CD14-positive monocyte (primary cell): ENCODE measurements at regions not wholly inside any gene's neighbourhood (a gene's known extent, or its start where the extent isn't known, plus 50 kb on each side); places are given as distances from the start of the nearest gene placed in this dataset.

Experiments used
- DNase-seq, 3 donors: peaks; one replicate each; pipeline ENCODE4 v3.0.0-alpha.2; 2011 to 2022
- H2AFZ ChIP-seq: 2 replicates; pipeline ENCODE4 v1.6.0; 2012; ENCODE audit warnings: mild to moderate bottlenecking, low read depth, low read length, inconsistent platforms; ENCODE audit not compliant: insufficient read depth, poor library complexity, severe bottlenecking
- H3K27ac ChIP-seq, 2 donors: 1 replicate in 1 of 2; 2 replicates in 1 of 2; pipeline ENCODE4 v1.5.1; 2012 to 2013; ENCODE audit warnings: low read length in 2 of 2, control low read depth in 1 of 2, inconsistent platforms in 1 of 2, low read depth in 1 of 2, mild to moderate bottlenecking in 1 of 2
- H3K27me3 ChIP-seq, 2 donors: one replicate each; pipeline versions ENCODE4 v1.6.0 to v1.6.1; 2011 to 2013; ENCODE audit warnings: low read length in 2 of 2; ENCODE audit not compliant: control insufficient read depth in 2 of 2, insufficient read depth in 2 of 2
- H3K36me3 ChIP-seq, 2 donors: replicated peaks in 1 of 2; 1 replicate in 1 of 2; 2 replicates in 1 of 2; pipeline versions ENCODE4 v1.5.1 to v1.6.1; 2012 to 2013; ENCODE audit warnings: low read length in 2 of 2, control low read depth in 1 of 2, inconsistent platforms in 1 of 2, mild to moderate bottlenecking in 1 of 2; ENCODE audit not compliant: insufficient read depth in 2 of 2, control insufficient read depth in 1 of 2
- H3K4me1 ChIP-seq, 2 donors: 1 replicate in 1 of 2; 2 replicates in 1 of 2; pipeline versions ENCODE4 v1.5.1 to v1.6.1; 2012 to 2013; ENCODE audit warnings: low read length in 2 of 2, control low read depth in 1 of 2, inconsistent platforms in 1 of 2, mild to moderate bottlenecking in 1 of 2, moderate library complexity in 1 of 2; ENCODE audit not compliant: insufficient read depth in 2 of 2, control insufficient read depth in 1 of 2
- H3K4me2 ChIP-seq: replicated peaks from 2 replicates; pipeline ENCODE3; 2012; ENCODE audit warnings: low read length, moderate library complexity, mild to moderate bottlenecking; ENCODE audit not compliant: poor library complexity, severe bottlenecking; ENCODE audit errors: extremely low read depth
- H3K4me3 ChIP-seq, 3 experiments: fragments of 200-600 bp in 1 of 3; sonication (generic) in 1 of 3; replicated peaks in 1 of 3; 1 replicate in 2 of 3; 2 replicates in 1 of 3; pipeline ENCODE4 v1.5.1; 2011 to 2013; ENCODE audit warnings: low read length in 3 of 3, mild to moderate bottlenecking in 3 of 3, control low read depth in 2 of 3, low read depth in 2 of 3, inconsistent platforms in 1 of 3, moderate library complexity in 1 of 3
- H3K79me2 ChIP-seq: 2 replicates; pipeline ENCODE4 v1.6.0; 2012; ENCODE audit warnings: mild to moderate bottlenecking, control low read depth, inconsistent platforms, low read length, moderate library complexity; ENCODE audit not compliant: insufficient read depth
- H3K9ac ChIP-seq: 2 replicates; pipeline ENCODE4 v1.6.0; 2017; ENCODE audit warnings: low read length, mild to moderate bottlenecking; ENCODE audit not compliant: insufficient read depth, poor library complexity, severe bottlenecking
- H3K9me3 ChIP-seq, 2 donors: replicated peaks in 1 of 2; 1 replicate in 1 of 2; 2 replicates in 1 of 2; pipeline versions ENCODE4 v1.5.1 to v1.6.1; 2012 to 2013; ENCODE audit warnings: low read length in 2 of 2, control low read depth in 1 of 2; ENCODE audit not compliant: control insufficient read depth in 1 of 2, insufficient read depth in 1 of 2
- H4K20me1 ChIP-seq: 2 replicates; pipeline ENCODE4 v1.6.0; 2012; ENCODE audit warnings: mild to moderate bottlenecking, low read length, control low read depth, moderate library complexity; ENCODE audit not compliant: insufficient read depth
- H3K27ac Mint-ChIP-seq, 7 donors: one replicate each; pipeline ENCODE4 v1.8.0; 2020; ENCODE audit warnings: mild to moderate bottlenecking in 7 of 7, mixed read lengths in 7 of 7, moderate library complexity in 6 of 7, inconsistent platforms in 2 of 7
- H3K27me3 Mint-ChIP-seq, 3 donors: one replicate each; pipeline ENCODE4 v1.8.0; 2021 to 2022; ENCODE audit warnings: low read depth in 3 of 3, mild to moderate bottlenecking in 3 of 3, mixed read lengths in 3 of 3, moderate library complexity in 3 of 3, inconsistent platforms in 1 of 3
- H3K36me3 Mint-ChIP-seq, 2 donors: one replicate each; pipeline ENCODE4 v1.8.0; 2020; ENCODE audit warnings: mixed read lengths in 2 of 2, inconsistent platforms in 1 of 2, mild to moderate bottlenecking in 1 of 2
- H3K4me1 Mint-ChIP-seq: one replicate; pipeline ENCODE4 v1.8.0; 2020; ENCODE audit warnings: mild to moderate bottlenecking, mixed read lengths
- H3K4me3 Mint-ChIP-seq, 2 donors: one replicate each; pipeline ENCODE4 v1.8.0; 2020; ENCODE audit warnings: mild to moderate bottlenecking in 2 of 2, mixed read lengths in 2 of 2, moderate library complexity in 1 of 2
- H3K9me3 Mint-ChIP-seq, 7 donors: one replicate each; pipeline ENCODE4 v1.8.0; 2020 to 2022; ENCODE audit warnings: mixed read lengths in 7 of 7, mild to moderate bottlenecking in 6 of 7, moderate library complexity in 6 of 7, inconsistent platforms in 2 of 7
- CTCF ChIP-seq: fragments of 200-600 bp; IDR thresholded peaks from one replicate; pipeline ENCODE4 v1.8.0; 2022; ENCODE audit warnings: antibody characterized with exemption, mild to moderate bottlenecking
- WGBS: methylation state at CpG from one replicate; pipeline ENCODE4 v1.1.5; 2013; ENCODE audit warnings: missing lambda C conversion rate; ENCODE audit not compliant: insufficient coverage; 5-methylcytosine and 5-hydroxymethylcytosine counted together
- intact Hi-C, 2 donors: fragments of 100-400 bp; cut with micrococcal nuclease; formaldehyde crosslinking; loops; one replicate each; pipeline versions ENCODE4 v1.15.0 to v1.15.1; 2023

DNA sequence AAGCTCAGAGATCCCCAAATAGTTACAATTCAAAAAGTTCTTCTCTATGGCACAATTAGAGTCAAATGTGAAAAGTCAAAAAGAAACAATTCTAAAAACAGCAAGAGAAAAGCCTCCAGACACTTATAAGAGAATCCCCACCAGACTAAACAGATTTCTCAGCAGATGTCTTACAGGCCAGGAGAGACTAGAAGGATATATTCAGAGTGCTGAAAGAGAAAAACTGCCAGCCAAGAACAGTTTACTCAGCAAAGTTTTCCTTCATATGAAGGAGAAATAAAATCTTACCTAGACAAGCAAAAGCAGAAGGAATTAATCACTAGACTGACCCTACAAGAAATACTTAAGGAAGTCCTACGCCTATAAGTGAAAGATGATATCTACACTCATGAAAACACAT lies 176.1 kb upstream of the OPRM1 start:
- H3K27me3 ChIP-seq, result no peaks in the 10 kb centered on the region
- Mint-ChIP-seq H3K27ac (no peak overlapping the region), H3K4me1 (no peaks in the 10 kb centered on the region), H3K27me3 (peaks cover 0 to 2% (median 2%) of the 10 kb centered on the region in 3 donors), H3K9me3 (peaks cover 5 to 23% (median 16%) of the 10 kb centered on the region in 7 donors), H3K36me3 (no peaks in the 10 kb centered on the region), H3K4me3 (no peak overlapping the region)
- no peak for TF ChIP-seq CTCF
- intact Hi-C loops, result no loop called here
- H3K36me3 ChIP-seq, result no peaks in the 10 kb centered on the region
- no peak for DNase-seq
- WGBS, result no CpG with 5 or more reads among the region's 1 CpG
- H4K20me1 ChIP-seq, result no peaks in the 10 kb centered on the region
- no peak overlapping the region for H3K4me2 ChIP-seq
- peaks cover 9 to 18% of the 10 kb centered on the region in 2 donors for H3K9me3 ChIP-seq
- no peak overlapping the region for H3K27ac ChIP-seq
- H2AFZ ChIP-seq, result no peak overlapping the region
- no peaks in the 10 kb centered on the region for H3K4me1 ChIP-seq
- no peak overlapping the region for H3K9ac ChIP-seq
- no peaks in the 10 kb centered on the region for H3K79me2 ChIP-seq
- H3K4me3 ChIP-seq, result no peak overlapping the region

GRCh38 chr6:153862139-153862538 lies 176.9 kb upstream of the OPRM1 start:
- intact Hi-C loops, result no loop called here

More at GRCh38 chr6:153862139-153862538, 176.9 kb upstream of the OPRM1 start:
- H3K4me1 ChIP-seq, result no peaks in the 10 kb centered on the region
- H4K20me1 ChIP-seq, result no peaks in the 10 kb centered on the region
- H3K9me3 ChIP-seq, result peaks cover 9 to 21% of the 10 kb centered on the region in 2 donors
- no peak for TF ChIP-seq CTCF
- Mint-ChIP-seq H3K4me3 (no peak overlapping the region), H3K36me3 (no peaks in the 10 kb centered on the region), H3K9me3 (peaks cover 5 to 18% (median 16%) of the 10 kb centered on the region in 7 donors), H3K27me3 (peaks cover 0 to 2% (median 2%) of the 10 kb centered on the region in 3 donors), H3K27ac (no peak overlapping the region), H3K4me1 (no peaks in the 10 kb centered on the region)
- H2AFZ ChIP-seq, result no peak overlapping the region
- H3K4me3 ChIP-seq, result no peak overlapping the region
- H3K4me2 ChIP-seq, result no peak overlapping the region
- no peak overlapping the region for H3K9ac ChIP-seq
- H3K27me3 ChIP-seq, result no peaks in the 10 kb centered on the region
- H3K79me2 ChIP-seq, result no peaks in the 10 kb centered on the region
- DNase-seq, result no peak
- no peaks in the 10 kb centered on the region for H3K36me3 ChIP-seq
- H3K27ac ChIP-seq, result no peak overlapping the region
